ENCODE measurements at regions not wholly inside any gene's neighbourhood (a gene's known extent, or its start where the extent isn't known, plus 50 kb on each side); places are given as distances from the start of the nearest gene placed in this dataset.

DNA sequence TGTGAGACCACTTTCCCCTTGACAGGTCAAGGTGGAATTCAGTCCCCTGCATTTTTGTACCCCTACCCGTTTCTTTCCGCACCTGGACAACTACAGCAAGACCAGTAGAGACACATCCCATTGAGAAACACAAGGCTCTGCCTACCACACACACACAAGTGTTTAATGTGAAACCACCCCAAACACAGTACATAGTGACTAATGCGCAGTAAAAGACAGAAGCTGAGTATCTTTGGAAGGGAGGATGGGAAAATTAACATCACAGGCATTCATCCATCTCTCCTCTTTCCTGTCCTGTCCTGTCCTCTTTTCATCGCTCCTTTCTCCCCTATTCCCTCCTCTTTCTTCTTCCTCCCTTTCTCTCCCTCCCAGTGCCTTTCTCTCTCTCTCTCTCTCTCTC lies 64.8 kb downstream of the SCN11A start:
- no peaks in the 10 kb centered on the region for H3K36me3 ChIP-seq
- H3K27ac ChIP-seq, result no peak overlapping the region
- in situ Hi-C loops (cut with MboI; ENCODE audit: low sequenced_read_pairs in 4 of 4), result loop anchor here in 1 of 4 donors (25.0 kb wide), 1 partner anchor 475 kb away; no protein-coding TSS in a partner anchor
- ATAC-seq (no peak), DNase-seq (no peak)
- intact Hi-C loops (cut with DNase I; ENCODE audit: low total_unique reads), result no loop called here
- no peaks in the 10 kb centered on the region for H3K4me1 ChIP-seq
- H3K9me3 ChIP-seq, result no peaks in the 10 kb centered on the region
- no peaks in the 10 kb centered on the region for H3K27me3 ChIP-seq
- no peak for TF ChIP-seq POLR2A (IDR thresholded peaks at IDR 0.05)
- TF ChIP-seq, protein P1, sequence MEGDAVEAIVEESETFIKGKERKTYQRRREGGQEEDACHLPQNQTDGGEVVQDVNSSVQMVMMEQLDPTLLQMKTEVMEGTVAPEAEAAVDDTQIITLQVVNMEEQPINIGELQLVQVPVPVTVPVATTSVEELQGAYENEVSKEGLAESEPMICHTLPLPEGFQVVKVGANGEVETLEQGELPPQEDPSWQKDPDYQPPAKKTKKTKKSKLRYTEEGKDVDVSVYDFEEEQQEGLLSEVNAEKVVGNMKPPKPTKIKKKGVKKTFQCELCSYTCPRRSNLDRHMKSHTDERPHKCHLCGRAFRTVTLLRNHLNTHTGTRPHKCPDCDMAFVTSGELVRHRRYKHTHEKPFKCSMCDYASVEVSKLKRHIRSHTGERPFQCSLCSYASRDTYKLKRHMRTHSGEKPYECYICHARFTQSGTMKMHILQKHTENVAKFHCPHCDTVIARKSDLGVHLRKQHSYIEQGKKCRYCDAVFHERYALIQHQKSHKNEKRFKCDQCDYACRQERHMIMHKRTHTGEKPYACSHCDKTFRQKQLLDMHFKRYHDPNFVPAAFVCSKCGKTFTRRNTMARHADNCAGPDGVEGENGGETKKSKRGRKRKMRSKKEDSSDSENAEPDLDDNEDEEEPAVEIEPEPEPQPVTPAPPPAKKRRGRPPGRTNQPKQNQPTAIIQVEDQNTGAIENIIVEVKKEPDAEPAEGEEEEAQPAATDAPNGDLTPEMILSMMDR (IDR thresholded peaks at IDR 0.05 in 4 of 5, conservative IDR thresholded peaks at IDR 0.05 in 1 of 5), result no peak
- H3K4me3 ChIP-seq, result no peak overlapping the region

DNA sequence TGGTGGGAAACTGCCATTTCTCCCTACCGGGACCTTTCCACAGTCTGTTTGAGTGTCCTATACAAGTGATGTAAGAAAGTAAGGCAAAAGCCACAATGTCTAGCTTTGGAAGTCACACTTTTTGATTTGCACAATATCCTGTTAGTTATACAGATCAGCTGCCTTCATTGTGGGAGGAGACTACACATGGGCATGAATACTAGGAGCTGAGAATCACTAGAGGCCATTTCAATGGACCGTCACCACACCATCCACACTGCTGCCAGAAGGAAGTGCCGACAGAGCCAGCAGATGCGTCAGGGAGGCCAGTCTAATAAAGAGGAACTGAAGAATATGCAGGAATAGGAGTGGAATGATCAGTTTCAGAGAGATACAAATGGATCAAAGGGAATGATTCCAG lies 65.8 kb downstream of the SCN11A start:
- no peaks in the 10 kb centered on the region for H3K27me3 ChIP-seq
- no peak overlapping the region for H3K27ac ChIP-seq
- DNase-seq, result no peak
- H3K4me1 ChIP-seq, result no peaks in the 10 kb centered on the region
- in situ Hi-C loops (cut with MboI; ENCODE audit: low sequenced_read_pairs in 4 of 4), result loop anchor here in 1 of 4 donors (25.0 kb wide), 1 partner anchor 474 kb away; no protein-coding TSS in a partner anchor
- TF ChIP-seq POLR2A (IDR thresholded peaks at IDR 0.05), result no peak
- TF ChIP-seq, protein P1 (IDR thresholded peaks at IDR 0.05 in 4 of 5, conservative IDR thresholded peaks at IDR 0.05 in 1 of 5), result no peak
- H3K9me3 ChIP-seq, result no peaks in the 10 kb centered on the region
- intact Hi-C loops (cut with DNase I; ENCODE audit: low total_unique reads), result no loop called here
- H3K36me3 ChIP-seq, result no peaks in the 10 kb centered on the region
- no peak for ATAC-seq
- H3K4me3 ChIP-seq, result no peak overlapping the region

GRCh38 chr3:38985581-38985980 lies 66.2 kb downstream of the SCN11A start:
- no peak for ATAC-seq
- Histone ChIP-seq H3K4me1 (no peaks in the 10 kb centered on the region), H3K4me3 (no peak overlapping the region), H3K27me3 (no peaks in the 10 kb centered on the region), H3K9me3 (no peaks in the 10 kb centered on the region), H3K36me3 (no peaks in the 10 kb centered on the region), H3K27ac (no peak overlapping the region)
- in situ Hi-C loops (cut with MboI; ENCODE audit: low sequenced_read_pairs in 4 of 4) (loop anchor here in 1 of 4 donors (25.0 kb wide), 1 partner anchor 473 kb away; no protein-coding TSS in a partner anchor), intact Hi-C loops (cut with DNase I; ENCODE audit: low total_unique reads) (no loop called here)
- DNase-seq, result no peak
- no peak for TF ChIP-seq POLR2A (IDR thresholded peaks at IDR 0.05)
- TF ChIP-seq, protein P1 (IDR thresholded peaks at IDR 0.05 in 4 of 5, conservative IDR thresholded peaks at IDR 0.05 in 1 of 5), result no peak

DNA sequence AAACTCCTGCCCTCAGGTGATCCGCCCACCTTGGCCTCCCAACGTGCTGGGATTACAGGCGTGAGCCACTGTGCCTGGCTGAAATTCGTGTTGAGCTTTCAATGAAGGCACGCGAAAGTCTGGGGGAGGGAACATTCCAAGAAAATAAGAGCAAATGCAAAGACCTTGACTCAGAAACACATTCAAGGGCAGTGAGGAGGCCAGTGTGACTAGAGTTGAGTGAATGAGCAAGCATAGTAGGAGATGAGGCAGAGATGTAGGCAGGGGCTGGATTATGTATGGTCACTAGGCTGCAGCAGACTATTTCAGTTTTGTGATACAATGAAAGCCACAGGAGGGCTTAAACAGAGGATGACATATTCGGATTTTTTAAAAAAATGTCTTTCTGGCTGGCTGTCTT lies 67.0 kb downstream of the SCN11A start:
- Histone ChIP-seq H3K9me3 (no peaks in the 10 kb centered on the region), H3K36me3 (no peaks in the 10 kb centered on the region), H3K4me3 (no peak overlapping the region), H3K27me3 (no peaks in the 10 kb centered on the region), H3K27ac (no peak overlapping the region), H3K4me1 (no peaks in the 10 kb centered on the region)
- TF ChIP-seq POLR2A (IDR thresholded peaks at IDR 0.05), result no peak
- ATAC-seq (no peak), DNase-seq (no peak)
- in situ Hi-C loops (cut with MboI; ENCODE audit: low sequenced_read_pairs in 4 of 4), result loop anchor here in 1 of 4 donors (25.0 kb wide), 1 partner anchor 472 kb away; no protein-coding TSS in a partner anchor
- intact Hi-C loops (cut with DNase I; ENCODE audit: low total_unique reads), result no loop called here

DNA sequence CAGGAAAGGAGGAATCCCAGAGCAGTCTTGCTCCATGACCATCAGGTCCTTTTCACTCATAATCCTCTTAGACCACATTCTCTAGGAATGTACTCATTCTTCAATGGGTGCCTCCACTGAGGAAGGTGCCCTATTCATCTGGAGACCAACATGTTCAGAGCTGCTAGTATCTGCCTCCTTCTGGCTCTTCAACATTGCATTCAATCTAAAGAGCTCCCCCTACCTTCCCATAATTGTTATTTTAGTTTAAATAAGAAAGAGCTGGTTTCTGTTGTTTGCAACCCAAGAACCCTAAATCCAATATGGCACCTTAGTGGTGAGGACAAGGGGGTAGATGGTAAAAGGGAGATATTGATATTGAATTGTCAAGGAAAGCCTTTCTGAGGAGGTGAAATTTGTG lies 67.6 kb downstream of the SCN11A start:
- ATAC-seq (no peak), DNase-seq (no peak)
- in situ Hi-C loops (cut with MboI; ENCODE audit: low sequenced_read_pairs in 4 of 4) (loop anchor here in 1 of 4 donors (25.0 kb wide), 1 partner anchor 472 kb away; no protein-coding TSS in a partner anchor), intact Hi-C loops (cut with DNase I; ENCODE audit: low total_unique reads) (no loop called here)
- Histone ChIP-seq H3K27ac (no peak overlapping the region), H3K27me3 (no peaks in the 10 kb centered on the region), H3K36me3 (no peaks in the 10 kb centered on the region), H3K4me1 (no peaks in the 10 kb centered on the region), H3K4me3 (no peak overlapping the region), H3K9me3 (no peaks in the 10 kb centered on the region)
- TF ChIP-seq POLR2A (IDR thresholded peaks at IDR 0.05), result no peak
- TF ChIP-seq, protein P1 (IDR thresholded peaks at IDR 0.05 in 4 of 5, conservative IDR thresholded peaks at IDR 0.05 in 1 of 5), result no peak
